Mesothelial cell of epicardium (in vitro differentiated cells): ENCODE measurements at regions not wholly inside any gene's neighbourhood (a gene's known extent, or its start where the extent isn't known, plus 50 kb on each side); places are given as distances from the start of the nearest gene placed in this dataset.
A peak's percentile ranks its signal among the peaks of the same experiment; 100 is the strongest.

ENCODE experiments used
- DNase-seq, 2 experiments: peaks; one replicate each; pipeline ENCODE4 v3.0.0; 2021; ENCODE audit warnings: low spot score in 2 of 2; ENCODE audit not compliant: unreplicated experiment in 2 of 2
- H3K27ac Mint-ChIP-seq: 2 replicates; pipeline ENCODE4 v1.8.0; 2021; ENCODE audit warnings: mixed read lengths
- H3K27me3 Mint-ChIP-seq: 2 replicates; pipeline ENCODE4 v1.8.0; 2021; ENCODE audit warnings: low read depth, mixed read lengths
- H3K36me3 Mint-ChIP-seq: 2 replicates; pipeline ENCODE4 v1.8.0; 2021; ENCODE audit warnings: mixed read lengths
- H3K4me1 Mint-ChIP-seq: 2 replicates; pipeline ENCODE4 v1.8.0; 2021; ENCODE audit warnings: mixed read lengths
- H3K4me3 Mint-ChIP-seq: 2 replicates; pipeline ENCODE4 v1.8.0; 2021; ENCODE audit warnings: mild to moderate bottlenecking, moderate library complexity, mixed read lengths
- H3K9me3 Mint-ChIP-seq: 2 replicates; pipeline ENCODE4 v1.8.0; 2021; ENCODE audit warnings: mixed read lengths
- TF ChIP-seq, protein P1 (sequence below): fragments of 200-600 bp; sonication (generic); IDR thresholded peaks from one replicate; pipeline ENCODE4 v1.5.0; 2021; ENCODE audit warnings: antibody characterized with exemption; ENCODE audit not compliant: unreplicated experiment

- no peaks in the 10 kb centered on the region for H3K27me3 Mint-ChIP-seq
- peak overlapping the region; percentile 7 for H3K27ac Mint-ChIP-seq
- TF ChIP-seq, protein P1, sequence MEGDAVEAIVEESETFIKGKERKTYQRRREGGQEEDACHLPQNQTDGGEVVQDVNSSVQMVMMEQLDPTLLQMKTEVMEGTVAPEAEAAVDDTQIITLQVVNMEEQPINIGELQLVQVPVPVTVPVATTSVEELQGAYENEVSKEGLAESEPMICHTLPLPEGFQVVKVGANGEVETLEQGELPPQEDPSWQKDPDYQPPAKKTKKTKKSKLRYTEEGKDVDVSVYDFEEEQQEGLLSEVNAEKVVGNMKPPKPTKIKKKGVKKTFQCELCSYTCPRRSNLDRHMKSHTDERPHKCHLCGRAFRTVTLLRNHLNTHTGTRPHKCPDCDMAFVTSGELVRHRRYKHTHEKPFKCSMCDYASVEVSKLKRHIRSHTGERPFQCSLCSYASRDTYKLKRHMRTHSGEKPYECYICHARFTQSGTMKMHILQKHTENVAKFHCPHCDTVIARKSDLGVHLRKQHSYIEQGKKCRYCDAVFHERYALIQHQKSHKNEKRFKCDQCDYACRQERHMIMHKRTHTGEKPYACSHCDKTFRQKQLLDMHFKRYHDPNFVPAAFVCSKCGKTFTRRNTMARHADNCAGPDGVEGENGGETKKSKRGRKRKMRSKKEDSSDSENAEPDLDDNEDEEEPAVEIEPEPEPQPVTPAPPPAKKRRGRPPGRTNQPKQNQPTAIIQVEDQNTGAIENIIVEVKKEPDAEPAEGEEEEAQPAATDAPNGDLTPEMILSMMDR: no peak
- DNase-seq: no peak
- no peaks in the 10 kb centered on the region for H3K9me3 Mint-ChIP-seq
- no peaks in the 10 kb centered on the region for H3K36me3 Mint-ChIP-seq
- H3K4me1 Mint-ChIP-seq: peaks cover 49% of the 10 kb centered on the region
- H3K4me3 Mint-ChIP-seq: no peak overlapping the region
Observed at GRCh38 chr9:73077625-73078030, 74.0 kb upstream of the ANXA1 start.

DNA sequence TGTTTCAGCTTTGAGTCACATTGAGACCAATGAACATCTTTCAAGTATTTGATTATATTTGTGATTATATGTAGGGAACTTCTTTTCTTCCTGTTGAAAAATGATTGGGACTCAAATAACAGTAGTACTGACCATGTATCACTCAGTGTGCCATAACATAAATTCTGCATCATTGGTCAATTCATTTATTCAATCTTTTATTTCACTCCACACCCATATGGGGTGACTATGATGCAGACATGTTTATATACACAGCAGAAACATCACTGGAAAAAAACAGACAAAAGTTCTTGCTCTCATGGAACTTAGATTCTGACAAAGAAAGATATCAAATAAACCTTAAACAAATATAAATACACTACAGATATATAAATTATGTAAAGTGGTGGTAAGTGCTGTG lies 74.7 kb upstream of the ANXA1 start:
- H3K4me1 Mint-ChIP-seq: peaks cover 49% of the 10 kb centered on the region
- peaks cover 2% of the 10 kb centered on the region for H3K36me3 Mint-ChIP-seq
- H3K27ac Mint-ChIP-seq: no peak overlapping the region
- TF ChIP-seq, protein P1: no peak
- H3K4me3 Mint-ChIP-seq: no peak overlapping the region
- peaks cover 4% of the 10 kb centered on the region for H3K9me3 Mint-ChIP-seq
- H3K27me3 Mint-ChIP-seq: no peaks in the 10 kb centered on the region
- no peak for DNase-seq

DNA sequence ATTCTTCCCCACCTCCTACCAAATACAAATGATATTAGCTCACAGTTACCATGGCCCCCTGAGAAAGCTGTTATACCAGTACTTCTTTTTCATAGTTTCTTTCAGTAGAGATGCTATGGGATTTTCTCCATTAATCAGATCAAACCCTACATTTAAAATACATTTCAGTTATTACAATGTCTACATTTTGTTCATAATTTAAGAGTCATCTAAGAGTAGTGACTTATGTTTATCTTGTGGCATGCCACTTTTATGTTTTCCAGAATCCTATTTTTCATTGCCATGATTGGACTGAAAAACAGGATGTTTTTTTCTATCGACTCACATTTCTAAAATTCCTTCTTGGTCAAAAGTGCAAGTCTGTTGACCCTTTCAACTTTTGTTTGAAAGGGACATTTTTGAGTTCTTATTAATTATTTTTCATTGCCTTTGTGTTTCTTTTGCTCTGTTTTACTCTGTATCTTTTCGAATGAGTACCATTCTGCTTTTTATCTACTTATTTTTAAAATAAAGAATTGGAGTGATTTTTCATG lies 77.4 kb upstream of the ANXA1 start:
- no peaks in the 10 kb centered on the region for H3K27me3 Mint-ChIP-seq
- DNase-seq: no peak
- TF ChIP-seq, protein P1: no peak
- H3K9me3 Mint-ChIP-seq: peaks cover 28% of the 10 kb centered on the region
- no peak overlapping the region for H3K4me3 Mint-ChIP-seq
- peaks cover 26% of the 10 kb centered on the region for H3K4me1 Mint-ChIP-seq
- peaks cover 21% of the 10 kb centered on the region for H3K36me3 Mint-ChIP-seq
- H3K27ac Mint-ChIP-seq: peak overlapping the region; percentile 75

- no peak overlapping the region for H3K4me3 Mint-ChIP-seq
- peak overlapping the region; percentile 75 for H3K27ac Mint-ChIP-seq
- TF ChIP-seq, protein P1: no peak
Observed at GRCh38 chr9:73073337-73074175, 78.1 kb upstream of the ANXA1 start.

DNA sequence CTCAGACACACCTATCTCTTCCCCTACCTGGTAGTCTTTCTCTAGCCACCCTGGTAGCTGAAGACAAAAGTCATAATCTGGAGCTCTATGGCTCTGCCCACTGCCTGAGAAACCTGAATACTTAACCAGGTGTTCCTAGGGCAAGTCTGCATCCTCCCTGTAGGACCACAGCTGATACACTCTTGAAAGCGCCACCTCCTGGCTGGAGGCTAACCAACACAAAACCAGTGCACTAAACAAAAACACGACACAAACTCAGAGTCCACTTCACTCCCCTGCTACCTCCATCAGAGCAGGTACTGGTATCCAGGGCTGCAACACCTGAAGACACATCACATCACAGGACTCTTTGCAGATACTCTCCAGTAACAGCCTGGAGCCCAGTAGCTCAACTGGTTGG lies 84.6 kb upstream of the ANXA1 start:
- peaks cover 31% of the 10 kb centered on the region for H3K36me3 Mint-ChIP-seq
- TF ChIP-seq, protein P1: no peak
- peaks cover 4% of the 10 kb centered on the region for H3K4me1 Mint-ChIP-seq
- no peak for DNase-seq
- no peak overlapping the region for H3K27ac Mint-ChIP-seq
- no peak overlapping the region for H3K4me3 Mint-ChIP-seq
- H3K9me3 Mint-ChIP-seq: peaks cover 47% of the 10 kb centered on the region
- no peaks in the 10 kb centered on the region for H3K27me3 Mint-ChIP-seq

More at GRCh38 chr9:73073337-73074175, 78.1 kb upstream of the ANXA1 start:
- Mint-ChIP-seq H3K27me3 (no peaks in the 10 kb centered on the region), H3K36me3 (peaks cover 25% of the 10 kb centered on the region), H3K4me1 (peaks cover 25% of the 10 kb centered on the region), H3K9me3 (peaks cover 34% of the 10 kb centered on the region)
- no peak for DNase-seq
